ENCODE measurements at regions not wholly inside any gene's neighbourhood (a gene's known extent, or its start where the extent isn't known, plus 50 kb on each side); places are given as distances from the start of the nearest gene placed in this dataset.
"Not testable (repeated sequence)": the region's sequence is repeated elsewhere in the genome, so short reads cannot be mapped to it uniquely, and the experiment has no call there.

DNA sequence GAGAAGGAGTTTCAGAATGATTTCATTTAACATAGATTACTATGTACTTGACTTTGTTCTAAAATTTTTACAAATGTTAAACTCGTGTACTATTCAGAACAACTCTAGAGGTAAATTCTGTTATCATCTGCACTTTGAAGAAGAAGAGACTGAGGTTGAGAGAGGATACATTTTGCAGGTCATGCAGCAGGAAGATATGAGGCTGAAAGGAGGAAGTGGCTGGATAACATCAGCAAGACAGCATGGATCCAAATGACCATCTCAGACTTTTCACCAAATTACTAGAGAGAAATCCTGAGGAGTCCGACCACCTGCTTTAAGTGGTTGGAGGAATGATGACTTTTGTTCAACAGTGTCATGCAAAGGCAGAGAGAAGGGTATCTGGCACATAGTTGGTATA is 84.9 kb downstream of the ASCL4 start:
- no peak overlapping the region for H3K4me3 ChIP-seq (ENCODE audit: low read length)
- no peak for TF ChIP-seq ZNF274 (IDR thresholded peaks at IDR 0.05; ENCODE audit: low read depth, low read length)

- TF ChIP-seq ZNF274 (IDR thresholded peaks at IDR 0.05; ENCODE audit: low read depth, low read length) = no peak
Measured at GRCh38 chr12:107864235-107864634, 89.7 kb downstream of the ASCL4 start.

DNA sequence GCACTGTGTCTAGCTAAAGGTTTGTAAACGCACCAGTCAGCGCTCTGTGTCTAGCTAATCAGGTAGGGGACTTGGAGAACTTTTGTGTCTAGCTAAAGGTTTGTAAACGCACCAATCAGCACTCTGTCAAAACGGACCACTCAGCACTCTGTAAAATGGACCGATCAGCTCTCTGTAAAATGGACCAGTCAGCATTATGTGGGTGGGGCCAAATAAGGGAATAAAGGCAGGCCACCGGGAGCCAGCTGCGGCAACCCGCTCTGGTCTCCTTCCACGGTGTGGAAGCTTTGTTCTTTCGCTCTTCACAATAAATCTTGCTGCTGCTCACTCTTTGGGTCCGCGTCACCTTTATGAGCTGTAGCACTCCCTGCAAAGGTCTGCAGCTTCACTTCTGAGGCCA is 90.2 kb downstream of the ASCL4 start:
- H3K4me3 ChIP-seq (ENCODE audit: low read length) = not testable (repeated sequence)

More at GRCh38 chr12:107864235-107864634, 89.7 kb downstream of the ASCL4 start:
- no peak overlapping the region for H3K4me3 ChIP-seq (ENCODE audit: low read length)

DNA sequence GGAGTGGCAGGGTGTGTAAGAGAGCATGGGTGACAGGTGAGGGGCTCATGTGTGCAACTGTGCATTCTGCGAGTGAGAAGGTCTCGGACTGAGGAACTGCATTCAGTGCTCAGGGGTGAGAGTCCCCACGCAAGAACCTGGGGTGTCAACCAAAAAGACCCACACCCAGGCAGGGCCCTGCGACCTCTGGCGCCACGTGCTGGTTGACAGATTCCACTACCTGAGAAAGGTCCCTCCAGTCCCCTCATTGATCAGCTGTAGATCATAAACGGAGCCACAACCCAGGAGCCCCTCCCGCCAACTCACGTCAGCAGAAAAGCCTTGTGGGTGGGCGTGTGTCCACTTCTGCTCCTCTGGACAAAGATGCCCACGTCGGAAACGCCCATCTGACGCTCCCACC is 98.7 kb downstream of the ASCL4 start:
- H3K4me3 ChIP-seq (ENCODE audit: low read length) = no peak overlapping the region
- TF ChIP-seq ZNF274 (IDR thresholded peaks at IDR 0.05; ENCODE audit: low read depth, low read length) = no peak

- no peak for TF ChIP-seq ZNF274 (IDR thresholded peaks at IDR 0.05; ENCODE audit: low read depth, low read length)
- H3K4me3 ChIP-seq (ENCODE audit: low read length) = no peak overlapping the region
Measured at GRCh38 chr12:107875786-107876185, 101.3 kb downstream of the ASCL4 start.

DNA sequence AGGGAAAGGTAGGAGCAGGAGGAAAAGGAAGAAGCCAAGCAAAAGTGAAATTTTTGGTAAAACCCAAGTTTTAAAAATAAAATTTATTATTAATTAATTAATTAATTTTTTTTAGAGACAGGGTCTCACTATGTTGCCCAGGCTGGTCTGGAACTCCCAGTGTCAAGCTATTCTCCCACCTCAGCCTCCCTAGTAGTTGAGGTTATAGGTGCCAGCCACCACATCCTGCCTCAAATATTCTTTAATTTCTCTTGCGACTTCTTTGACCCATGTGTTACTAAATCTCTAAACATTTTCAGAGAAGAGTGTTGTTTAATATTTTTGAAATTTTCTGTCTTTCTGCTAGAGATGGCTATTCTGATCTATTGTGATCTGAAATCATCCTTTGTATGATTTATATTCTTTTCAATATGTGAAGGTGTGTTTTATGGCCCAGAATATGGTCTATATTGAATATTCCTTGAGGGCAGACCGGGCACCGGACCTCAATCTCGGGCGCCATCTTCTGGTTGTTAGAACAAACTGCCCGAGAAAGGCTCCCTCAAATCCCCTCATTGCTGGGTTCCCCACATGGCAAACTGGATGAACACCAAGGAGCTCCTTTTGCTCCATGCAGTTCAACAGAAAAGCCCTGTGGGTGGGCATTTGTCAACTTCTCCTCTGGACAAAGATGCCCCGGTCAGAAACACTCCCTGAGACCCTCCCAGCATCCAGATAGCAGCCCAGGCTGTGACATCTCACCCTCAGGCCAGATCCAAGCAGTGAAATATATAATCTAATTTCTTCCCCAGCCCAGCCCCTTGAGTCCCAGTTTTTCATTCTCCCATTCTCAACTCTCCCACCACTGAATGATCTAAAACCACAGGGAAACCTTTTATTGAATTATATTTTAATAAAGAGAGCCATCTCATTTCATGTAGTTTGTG is 110.5 kb downstream of the ASCL4 start:
- no peak overlapping the region for H3K4me3 ChIP-seq (ENCODE audit: low read length)
- no peak for TF ChIP-seq ZNF274 (IDR thresholded peaks at IDR 0.05; ENCODE audit: low read depth, low read length)

DNA sequence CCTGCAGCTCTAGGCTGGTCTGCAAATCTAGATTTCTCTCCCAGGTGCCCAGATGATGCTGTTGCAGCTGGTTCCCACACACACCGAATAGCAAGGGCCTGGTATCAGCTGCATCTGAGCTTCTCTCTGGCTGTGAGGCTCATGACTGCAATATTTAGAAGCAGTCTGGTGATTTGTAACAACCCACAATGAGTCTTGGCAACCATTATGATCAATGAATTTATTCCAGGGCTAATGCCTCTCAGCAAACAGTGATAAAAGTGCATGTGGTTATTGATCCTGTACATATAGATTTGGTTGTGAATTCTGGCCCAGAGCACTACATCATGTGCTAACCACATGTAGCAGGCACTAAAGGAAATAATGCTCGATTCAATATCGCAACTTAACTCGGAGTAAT is 114.3 kb downstream of the ASCL4 start:
- TF ChIP-seq ZNF274 (IDR thresholded peaks at IDR 0.05; ENCODE audit: low read depth, low read length) = no peak
- H3K4me3 ChIP-seq (ENCODE audit: low read length) = no peak overlapping the region

DNA sequence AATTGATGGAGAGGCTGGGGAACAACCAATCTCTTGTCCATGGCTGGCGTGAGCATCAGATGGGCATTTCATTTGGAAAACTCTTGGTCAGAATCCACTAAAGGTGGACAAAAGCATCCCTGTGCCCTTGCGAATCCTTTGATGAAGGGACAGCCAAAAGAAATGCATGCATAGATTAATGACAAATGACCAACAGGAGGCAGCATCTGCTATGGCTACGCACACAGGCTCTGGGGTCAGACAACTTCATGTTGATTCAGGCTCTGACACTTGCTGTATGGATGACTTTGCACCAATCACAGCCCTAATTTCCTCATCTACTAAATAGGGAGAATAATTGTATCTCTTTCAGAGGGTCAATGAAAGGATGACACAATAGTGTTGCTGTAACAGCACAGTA is 117.5 kb downstream of the ASCL4 start:
- H3K4me3 ChIP-seq (ENCODE audit: low read length) = no peak overlapping the region
- TF ChIP-seq ZNF274 (IDR thresholded peaks at IDR 0.05; ENCODE audit: low read depth, low read length) = no peak

GRCh38 chr12:107894589-107894988 is 120.1 kb downstream of the ASCL4 start:
- H3K4me3 ChIP-seq (ENCODE audit: low read length) = no peak overlapping the region

DNA sequence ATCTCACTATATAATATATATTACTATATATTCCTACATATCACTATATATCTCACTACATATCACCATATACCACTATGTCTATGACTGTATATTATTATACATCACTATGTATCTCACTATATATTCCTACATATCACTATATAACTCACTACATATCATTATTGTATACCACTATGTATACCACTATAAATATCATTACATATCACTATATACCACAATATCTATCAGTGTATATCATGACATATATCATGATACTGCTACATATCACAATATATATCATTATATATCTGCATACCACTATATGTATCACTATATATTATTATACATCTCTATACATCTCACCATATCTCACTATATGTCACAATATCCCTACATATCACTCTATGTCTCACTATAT is 121.5 kb downstream of the ASCL4 start:
- no peak overlapping the region for H3K4me3 ChIP-seq (ENCODE audit: low read length)
- no peak for TF ChIP-seq ZNF274 (IDR thresholded peaks at IDR 0.05; ENCODE audit: low read depth, low read length)

More at GRCh38 chr12:107894589-107894988, 120.1 kb downstream of the ASCL4 start:
- TF ChIP-seq ZNF274 (IDR thresholded peaks at IDR 0.05; ENCODE audit: low read depth, low read length) = no peak

DNA sequence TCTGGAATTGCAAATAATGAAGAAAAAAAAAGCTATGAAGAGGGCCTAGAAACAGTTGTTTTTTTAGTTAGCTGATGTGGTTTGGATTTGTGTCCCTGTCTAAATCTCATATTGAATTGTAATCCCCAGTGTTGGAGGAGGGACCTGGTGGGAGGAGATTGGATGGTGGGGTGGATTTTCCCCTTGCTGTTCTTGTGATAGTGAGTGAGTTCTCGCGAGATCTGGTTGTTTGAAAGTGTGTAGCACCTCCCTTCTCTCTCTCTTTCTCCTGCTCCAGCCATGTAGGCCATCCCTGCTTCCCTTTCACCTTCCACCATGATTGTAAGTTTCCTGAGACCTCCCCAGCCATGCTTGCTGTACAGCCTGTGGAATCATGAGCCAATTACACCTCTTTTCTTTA is 126.1 kb downstream of the ASCL4 start:
- no peak overlapping the region for H3K4me3 ChIP-seq (ENCODE audit: low read length)
- no peak for TF ChIP-seq ZNF274 (IDR thresholded peaks at IDR 0.05; ENCODE audit: low read depth, low read length)

DNA sequence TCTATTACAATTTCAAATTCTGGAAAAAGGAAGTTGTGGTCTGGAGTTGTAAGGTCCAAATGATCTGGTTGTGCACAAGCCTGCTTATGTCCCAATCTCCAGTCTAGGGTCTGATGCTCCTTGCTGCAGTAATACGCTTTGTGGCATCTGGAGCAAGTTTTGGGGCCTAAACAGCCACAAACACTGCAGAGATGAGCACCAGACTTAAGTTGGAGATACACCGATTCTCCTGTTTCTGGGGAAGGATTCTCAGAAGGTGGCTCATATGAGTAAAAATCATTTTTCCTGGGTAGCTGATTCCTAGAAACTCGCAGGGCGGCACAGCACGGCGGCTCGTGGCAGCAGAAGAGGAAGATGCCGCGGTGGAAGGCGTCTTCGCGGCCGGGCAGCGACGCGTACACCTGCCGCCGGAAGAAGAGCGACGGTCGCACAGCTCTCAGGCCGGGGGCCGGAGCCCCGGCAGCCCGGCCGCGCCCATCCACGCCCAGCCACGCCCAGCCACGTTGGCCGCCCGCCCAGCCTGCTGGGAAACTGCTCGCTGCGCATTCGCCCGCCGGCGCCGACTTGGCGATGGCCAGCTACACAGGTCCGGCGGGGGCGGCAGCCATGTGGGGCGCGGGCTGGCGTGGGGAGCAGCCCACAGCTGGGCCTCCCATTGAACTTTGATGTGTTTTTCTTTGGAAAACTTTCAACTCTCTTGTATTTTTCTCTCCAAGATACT is 129.0 kb downstream of the ASCL4 start:
- TF ChIP-seq ZNF274 (IDR thresholded peaks at IDR 0.05; ENCODE audit: low read depth, low read length) = no peak
- peak overlapping the region; percentile 46 for H3K4me3 ChIP-seq (ENCODE audit: low read length)

GRCh38 chr12:107906707-107907106 is 132.2 kb downstream of the ASCL4 start:
- TF ChIP-seq ZNF274 (IDR thresholded peaks at IDR 0.05; ENCODE audit: low read depth, low read length) = no peak
- no peak overlapping the region for H3K4me3 ChIP-seq (ENCODE audit: low read length)

DNA sequence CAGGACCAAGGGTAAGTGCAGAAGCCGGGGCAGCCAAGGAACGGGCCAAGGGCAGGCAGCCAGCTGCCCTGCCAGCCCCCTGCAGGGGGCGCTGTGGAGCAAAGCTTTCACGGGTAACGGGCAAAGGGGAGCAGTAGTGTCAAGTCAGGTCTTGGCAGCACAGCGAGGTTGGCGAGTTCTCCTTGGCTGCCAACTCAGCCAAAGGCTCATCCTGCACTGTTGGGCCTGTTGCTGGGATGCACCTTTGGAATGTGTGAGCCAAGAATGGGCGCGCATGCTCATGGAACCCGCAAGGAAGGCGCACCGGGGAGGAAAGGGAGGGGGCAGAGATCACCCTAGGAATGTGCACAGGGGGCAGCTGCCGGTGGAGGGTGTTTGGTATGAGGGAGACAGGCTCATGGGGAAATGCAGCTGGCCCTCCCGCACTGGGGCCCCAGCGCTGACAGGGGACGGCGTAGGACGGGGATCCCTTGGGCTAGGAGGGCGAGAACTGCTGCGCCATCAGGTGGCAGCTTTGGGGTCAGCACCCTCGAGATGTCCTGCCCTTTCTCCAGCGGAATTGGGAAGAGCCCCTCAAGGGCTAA is 138.0 kb downstream of the ASCL4 start:
- H3K4me3 ChIP-seq (ENCODE audit: low read length) = no peak overlapping the region
- TF ChIP-seq ZNF274 (IDR thresholded peaks at IDR 0.05; ENCODE audit: low read depth, low read length) = no peak
